ENCODE measurements at regions not wholly inside any gene's neighbourhood (a gene's known extent, or its start where the extent isn't known, plus 50 kb on each side); places are given as distances from the start of the nearest gene placed in this dataset.

DNA sequence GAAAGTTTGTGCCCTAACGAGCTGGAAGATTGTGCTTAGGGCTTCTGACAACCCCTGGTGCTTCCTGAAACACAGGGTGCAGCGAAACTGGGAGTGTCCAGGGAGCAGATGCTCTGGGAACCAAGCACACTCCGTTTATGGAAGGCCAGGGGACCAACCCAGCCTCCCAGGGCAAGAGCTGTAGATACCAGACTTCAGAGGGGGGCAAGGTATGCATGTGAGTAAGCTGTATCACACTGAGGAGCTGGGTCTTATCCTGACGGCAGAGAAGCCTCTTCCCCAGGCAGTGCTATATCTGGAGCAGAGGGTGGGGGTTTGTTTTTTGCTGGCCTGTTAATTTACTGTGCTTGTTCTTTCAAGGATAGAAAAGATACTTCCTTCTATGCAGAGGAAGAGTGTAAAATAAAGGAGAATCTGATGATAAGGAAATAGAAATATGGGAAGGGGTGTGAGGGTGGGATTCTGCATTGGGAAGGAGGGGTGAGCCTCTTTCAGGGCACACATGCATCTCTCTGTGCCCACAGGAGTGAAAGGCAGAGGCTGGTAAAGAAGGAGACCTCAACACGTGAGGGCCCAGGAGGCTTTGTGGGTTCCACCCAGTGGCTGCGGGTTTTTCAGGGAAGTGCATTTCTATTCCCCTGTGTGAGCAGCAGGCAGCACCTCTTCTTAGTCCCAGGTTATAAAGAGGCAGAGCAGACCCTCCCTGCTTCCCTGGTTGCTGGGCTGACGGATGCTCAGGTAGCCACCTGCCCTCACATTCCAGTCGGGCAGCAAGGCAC is 314.1 kb downstream of the TCERG1L start:
- no peak for FAIRE-seq
- DNase-seq (ENCODE audit: insufficient read length, low spot score): no peak
- TF ChIP-seq TAF1 (IDR thresholded peaks at IDR 0.05; ENCODE audit: low read depth, low read length) (no peak), POLR2AphosphoS5 (IDR thresholded peaks at IDR 0.05; ENCODE audit: low read depth, low read length) (no peak), POU2F2 (IDR thresholded peaks at IDR 0.05; ENCODE audit: low read depth, low read length) (no peak), PAX5 (IDR thresholded peaks at IDR 0.05; ENCODE audit: insufficient read depth, low read length, severe bottlenecking) (no peak), SPI1 (IDR thresholded peaks at IDR 0.05; ENCODE audit: low read depth, low read length) (no peak), POLR2A (IDR thresholded peaks at IDR 0.05; ENCODE audit: low read depth, low read length) (no peak)

GRCh38 chr10:130998046-130998435 is 313.5 kb downstream of the TCERG1L start:
- DNase-seq (ENCODE audit: insufficient read length, low spot score): no peak
- TF ChIP-seq SPI1 (IDR thresholded peaks at IDR 0.05; ENCODE audit: low read depth, low read length): no peak
- no peak for TF ChIP-seq PAX5 (IDR thresholded peaks at IDR 0.05; ENCODE audit: insufficient read depth, low read length, severe bottlenecking)
- no peak for TF ChIP-seq POLR2AphosphoS5 (IDR thresholded peaks at IDR 0.05; ENCODE audit: low read depth, low read length)
- no peak for TF ChIP-seq POU2F2 (IDR thresholded peaks at IDR 0.05; ENCODE audit: low read depth, low read length)
- FAIRE-seq: no peak

DNA sequence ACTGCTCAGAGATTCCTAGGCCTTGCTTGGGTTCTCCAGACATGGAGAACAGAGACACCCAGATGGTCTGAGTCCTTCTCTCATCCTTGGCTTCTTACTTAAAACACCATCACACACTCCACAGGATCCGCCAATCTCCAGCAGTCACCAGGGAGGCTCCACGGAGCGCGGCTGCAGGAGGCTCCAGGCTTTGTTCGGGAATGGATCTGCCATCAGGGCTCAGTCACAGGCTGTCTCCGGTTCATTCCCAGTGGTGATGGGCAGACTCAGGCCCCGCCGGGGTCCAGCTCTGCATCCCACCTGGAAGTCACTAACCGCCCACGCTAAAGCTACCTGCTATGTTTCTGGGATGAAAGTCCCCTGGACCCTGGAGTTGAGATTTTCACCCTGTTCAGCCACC is 312.9 kb downstream of the TCERG1L start:
- DNase-seq (ENCODE audit: insufficient read length, low spot score) (no peak), FAIRE-seq (no peak)
- TF ChIP-seq PAX5 (IDR thresholded peaks at IDR 0.05; ENCODE audit: insufficient read depth, low read length, severe bottlenecking) (no peak), POLR2AphosphoS5 (IDR thresholded peaks at IDR 0.05; ENCODE audit: low read depth, low read length) (no peak), SPI1 (IDR thresholded peaks at IDR 0.05; ENCODE audit: low read depth, low read length) (no peak), TAF1 (IDR thresholded peaks at IDR 0.05; ENCODE audit: low read depth, low read length) (no peak), POU2F2 (IDR thresholded peaks at IDR 0.05; ENCODE audit: low read depth, low read length) (no peak), POLR2A (IDR thresholded peaks at IDR 0.05; ENCODE audit: low read depth, low read length) (no peak)

DNA sequence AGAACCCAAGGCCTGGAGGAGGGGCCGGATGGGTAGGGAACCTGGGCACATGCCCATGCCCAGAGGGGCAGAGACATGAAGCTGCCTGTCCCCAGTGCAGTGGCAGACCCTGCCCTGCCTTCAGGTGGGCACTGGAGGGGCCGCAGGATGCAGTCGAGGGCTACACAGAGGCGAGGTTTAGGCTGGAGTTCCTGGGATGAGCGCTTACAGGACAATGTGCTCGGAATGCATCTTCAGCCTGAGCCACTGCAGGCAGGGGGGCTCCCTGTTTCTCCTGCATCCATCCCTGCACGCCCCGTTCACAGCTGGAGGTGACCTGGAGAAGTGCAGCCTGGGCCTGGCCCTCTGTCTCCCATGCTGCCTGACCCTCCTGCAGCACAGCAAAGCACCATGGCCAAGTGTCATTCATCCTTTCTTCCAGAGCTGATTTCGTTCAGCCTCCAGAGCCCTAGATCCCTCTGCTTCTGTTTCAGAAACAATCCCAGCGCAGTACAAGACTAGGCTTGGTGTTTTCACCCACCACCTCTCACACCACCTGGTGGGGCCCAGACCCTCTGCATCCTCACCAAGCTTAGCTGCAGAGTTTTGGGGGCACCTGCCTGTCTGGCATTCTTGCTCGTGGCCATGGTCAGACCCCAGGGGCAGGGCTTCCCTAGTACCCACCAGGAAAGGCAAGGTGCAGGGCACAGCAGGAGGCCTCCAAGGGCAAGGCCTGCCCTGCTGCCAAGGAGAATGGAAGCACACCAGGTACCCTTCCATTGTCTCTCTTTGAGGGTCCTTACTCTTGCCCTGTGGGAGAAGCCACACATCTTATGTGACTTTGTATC is 311.9 kb downstream of the TCERG1L start:
- FAIRE-seq (no peak), DNase-seq (ENCODE audit: insufficient read length, low spot score) (no peak)
- TF ChIP-seq SPI1 (IDR thresholded peaks at IDR 0.05; ENCODE audit: low read depth, low read length) (no peak), POLR2AphosphoS5 (IDR thresholded peaks at IDR 0.05; ENCODE audit: low read depth, low read length) (no peak), PAX5 (IDR thresholded peaks at IDR 0.05; ENCODE audit: insufficient read depth, low read length, severe bottlenecking) (no peak), TAF1 (IDR thresholded peaks at IDR 0.05; ENCODE audit: low read depth, low read length) (no peak), POLR2A (IDR thresholded peaks at IDR 0.05; ENCODE audit: low read depth, low read length) (no peak)

- DNase-seq (ENCODE audit: insufficient read length, low spot score): no peak
- no peak for TF ChIP-seq PAX5 (IDR thresholded peaks at IDR 0.05; ENCODE audit: insufficient read depth, low read length, severe bottlenecking)
- no peak for TF ChIP-seq POLR2AphosphoS5 (IDR thresholded peaks at IDR 0.05; ENCODE audit: low read depth, low read length)
- TF ChIP-seq POU2F2 (IDR thresholded peaks at IDR 0.05; ENCODE audit: low read depth, low read length): no peak
- TF ChIP-seq TAF1 (IDR thresholded peaks at IDR 0.05; ENCODE audit: low read depth, low read length): no peak
- TF ChIP-seq POLR2A (IDR thresholded peaks at IDR 0.05; ENCODE audit: low read depth, low read length): no peak
- FAIRE-seq: no peak
These were observed 311.3 kb downstream of the TCERG1L start for GRCh38 chr10:131000244-131000643.

DNA sequence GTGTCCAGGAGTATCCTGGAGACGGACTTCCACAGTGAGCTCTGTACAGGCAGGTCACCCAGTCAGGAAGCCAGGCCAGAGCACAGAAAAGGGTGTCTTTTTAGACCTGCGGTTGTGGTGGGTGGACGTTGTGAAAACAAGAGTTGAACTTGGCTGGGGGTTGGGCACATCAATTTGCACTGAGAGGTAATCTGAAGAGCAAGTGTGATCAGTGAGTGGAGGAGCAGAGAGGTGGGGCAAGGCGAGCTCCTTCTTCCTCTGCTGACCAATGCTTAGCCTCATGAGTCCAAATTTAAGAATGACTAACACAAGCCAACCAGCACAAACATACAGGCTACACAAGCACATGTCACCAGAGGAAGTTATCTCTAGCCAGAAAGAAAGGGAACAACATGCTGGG is 310.8 kb downstream of the TCERG1L start:
- DNase-seq (ENCODE audit: insufficient read length, low spot score) (no peak), FAIRE-seq (no peak)
- TF ChIP-seq PAX5 (IDR thresholded peaks at IDR 0.05; ENCODE audit: insufficient read depth, low read length, severe bottlenecking): no peak
- no peak for TF ChIP-seq SPI1 (IDR thresholded peaks at IDR 0.05; ENCODE audit: low read depth, low read length)
- TF ChIP-seq POU2F2 (IDR thresholded peaks at IDR 0.05; ENCODE audit: low read depth, low read length): no peak
- TF ChIP-seq POLR2A (IDR thresholded peaks at IDR 0.05; ENCODE audit: low read depth, low read length): no peak

DNA sequence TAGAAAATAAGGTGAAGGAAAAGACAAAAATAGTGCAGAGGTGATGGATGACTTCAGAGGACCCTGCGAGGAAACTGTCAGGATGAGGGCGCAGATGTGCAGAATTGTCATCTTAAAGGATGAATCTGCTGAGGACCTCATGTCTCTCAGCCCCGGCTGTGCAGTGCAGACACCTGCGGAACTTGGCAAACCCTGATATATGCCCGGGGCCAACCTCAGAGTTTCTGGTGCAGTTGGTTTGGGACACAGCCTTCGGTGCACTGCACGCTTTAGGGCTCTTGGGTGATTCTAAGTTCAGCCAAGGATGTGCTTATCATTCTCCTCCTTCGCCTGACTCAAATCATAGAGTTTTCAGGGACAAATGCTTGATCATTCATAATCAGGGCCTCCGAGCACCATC is 310.1 kb downstream of the TCERG1L start:
- TF ChIP-seq PAX5 (IDR thresholded peaks at IDR 0.05; ENCODE audit: insufficient read depth, low read length, severe bottlenecking) (no peak), TAF1 (IDR thresholded peaks at IDR 0.05; ENCODE audit: low read depth, low read length) (no peak), POLR2A (IDR thresholded peaks at IDR 0.05; ENCODE audit: low read depth, low read length) (no peak), SPI1 (IDR thresholded peaks at IDR 0.05; ENCODE audit: low read depth, low read length) (no peak), POU2F2 (IDR thresholded peaks at IDR 0.05; ENCODE audit: low read depth, low read length) (no peak), POLR2AphosphoS5 (IDR thresholded peaks at IDR 0.05; ENCODE audit: low read depth, low read length) (no peak)
- FAIRE-seq: no peak
- no peak for DNase-seq (ENCODE audit: insufficient read length, low spot score)

DNA sequence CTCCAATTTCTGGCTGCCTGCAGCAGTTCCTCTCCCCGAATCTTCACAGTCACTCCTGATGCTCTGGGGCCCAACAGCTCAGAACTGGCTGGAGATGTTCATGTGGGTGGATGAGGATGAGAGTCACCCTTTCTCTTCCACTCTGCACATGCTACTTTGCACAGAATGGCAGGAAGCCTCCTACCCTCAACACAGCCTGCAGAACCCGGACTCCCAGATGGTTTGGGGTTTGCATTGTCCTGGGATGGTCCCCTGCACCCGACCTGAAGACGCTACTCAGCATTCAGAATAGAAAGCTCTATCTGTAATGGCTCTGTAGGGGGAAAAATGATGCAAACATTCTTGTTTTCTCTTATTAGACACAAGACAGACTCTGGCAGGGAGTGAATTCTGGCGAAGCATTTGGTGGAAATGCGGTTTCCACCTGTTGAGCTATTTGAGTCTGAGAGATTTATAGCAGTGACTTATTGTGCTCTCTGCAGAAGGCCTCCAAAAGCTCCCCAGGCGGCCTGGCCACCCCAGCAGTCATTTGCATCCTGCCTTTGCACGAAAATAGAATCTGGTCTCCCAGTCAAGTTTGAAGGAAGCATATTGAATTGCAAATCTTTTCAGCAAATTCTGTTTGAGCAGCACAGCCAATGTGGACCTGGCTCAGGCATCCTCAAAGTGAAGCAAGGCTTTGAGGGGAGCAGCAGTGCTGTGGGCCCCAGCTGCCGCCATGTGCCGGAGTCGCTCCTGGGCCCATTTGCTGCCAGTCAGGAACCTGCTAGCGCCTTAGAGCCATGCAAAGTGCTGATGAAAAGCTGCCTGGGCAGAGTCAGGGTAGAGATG is 309.3 kb downstream of the TCERG1L start:
- no peak for TF ChIP-seq POU2F2 (IDR thresholded peaks at IDR 0.05; ENCODE audit: low read depth, low read length)
- TF ChIP-seq POLR2AphosphoS5 (IDR thresholded peaks at IDR 0.05; ENCODE audit: low read depth, low read length): no peak
- no peak for TF ChIP-seq SPI1 (IDR thresholded peaks at IDR 0.05; ENCODE audit: low read depth, low read length)
- TF ChIP-seq PAX5 (IDR thresholded peaks at IDR 0.05; ENCODE audit: insufficient read depth, low read length, severe bottlenecking): no peak
- TF ChIP-seq POLR2A (IDR thresholded peaks at IDR 0.05; ENCODE audit: low read depth, low read length): no peak
- TF ChIP-seq TAF1 (IDR thresholded peaks at IDR 0.05; ENCODE audit: low read depth, low read length): no peak
- no peak for FAIRE-seq
- no peak for DNase-seq (ENCODE audit: insufficient read length, low spot score)

DNA sequence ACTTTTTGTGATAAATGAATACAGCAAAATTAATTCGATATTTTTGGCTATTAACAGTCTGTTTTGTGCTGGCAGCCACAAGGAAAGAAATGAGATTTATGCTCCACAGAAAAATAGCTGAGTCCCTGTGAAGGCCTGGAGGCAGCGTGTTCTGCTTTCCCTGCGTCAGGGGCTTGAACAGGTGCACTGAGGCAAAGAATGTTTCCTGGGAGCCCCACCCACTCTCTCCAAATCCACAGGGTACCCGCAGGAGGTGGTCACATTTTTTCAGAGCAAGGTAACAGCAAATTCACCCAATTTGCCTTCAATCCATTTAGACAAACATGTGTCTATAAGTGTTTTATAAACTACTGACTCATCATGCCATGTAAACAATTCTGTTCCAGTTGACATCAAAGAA is 308.1 kb downstream of the TCERG1L start:
- no peak for TF ChIP-seq SPI1 (IDR thresholded peaks at IDR 0.05; ENCODE audit: low read depth, low read length)
- no peak for TF ChIP-seq POU2F2 (IDR thresholded peaks at IDR 0.05; ENCODE audit: low read depth, low read length)
- TF ChIP-seq POLR2AphosphoS5 (IDR thresholded peaks at IDR 0.05; ENCODE audit: low read depth, low read length): no peak
- TF ChIP-seq TAF1 (IDR thresholded peaks at IDR 0.05; ENCODE audit: low read depth, low read length): no peak
- TF ChIP-seq PAX5 (IDR thresholded peaks at IDR 0.05; ENCODE audit: insufficient read depth, low read length, severe bottlenecking): no peak
- TF ChIP-seq POLR2A (IDR thresholded peaks at IDR 0.05; ENCODE audit: low read depth, low read length): no peak
- no peak for FAIRE-seq
- DNase-seq (ENCODE audit: insufficient read length, low spot score): no peak
